GM12872 (cell line): ENCODE measurements at regions not wholly inside any gene's neighbourhood (a gene's known extent, or its start where the extent isn't known, plus 50 kb on each side); places are given as distances from the start of the nearest gene placed in this dataset.

Source experiments
- CTCF ChIP-seq: IDR thresholded peaks from 3 replicates; pipeline ENCODE4 v1.5.1; 2011; ENCODE audit warnings: low read depth, mild to moderate bottlenecking, low read length, moderate library complexity; ENCODE audit not compliant: insufficient read depth

GRCh38 chr9:135254176-135255032, 166.9 kb downstream of the OLFM1 start:
- TF ChIP-seq CTCF, result no peak

GRCh38 chr9:135255033-135255840, 167.8 kb downstream of the OLFM1 start:
- no peak for TF ChIP-seq CTCF

- no peak for TF ChIP-seq CTCF
Observed at GRCh38 chr9:135255841-135256580, 168.5 kb downstream of the OLFM1 start.

GRCh38 chr9:135256581-135257354, 169.3 kb downstream of the OLFM1 start:
- no peak for TF ChIP-seq CTCF

GRCh38 chr9:135258461-135258860, 171.0 kb downstream of the OLFM1 start:
- no peak for TF ChIP-seq CTCF

- TF ChIP-seq CTCF, result no peak
Observed at GRCh38 chr9:135259273-135259672, 171.8 kb downstream of the OLFM1 start.
